CD4-positive, alpha-beta T cell (primary cell): ENCODE measurements at regions not wholly inside any gene's neighbourhood (a gene's known extent, or its start where the extent isn't known, plus 50 kb on each side); places are given as distances from the start of the nearest gene placed in this dataset.

ENCODE experiments used
- ATAC-seq: fragments of 200-7000 bp; cut with Tn5 transposase; one replicate; pipeline ENCODE4 v1.10.0; 2022; ENCODE audit warnings: mild to moderate bottlenecking; ENCODE audit not compliant: poor library complexity
- CTCF ChIA-PET: fragments of 350-600 bp; sonication (Branson Sonifier 250); formaldehyde crosslinking; loops from one replicate; lab custom pipeline; 2021; ENCODE audit warnings: antibody characterized with exemption, inconsistent platforms; lab: Charles Lee
- POLR2A ChIA-PET: fragments of 350-600 bp; sonication (Branson Sonifier 250); formaldehyde crosslinking; loops from one replicate; lab custom pipeline; 2021; ENCODE audit warnings: antibody characterized with exemption, inconsistent platforms; lab: Charles Lee
- DNase-seq, 14 experiments: peaks; one replicate each; pipeline ENCODE4 v3.0.0-alpha.2; 2013 to 2020; ENCODE audit warnings: mixed read lengths in 2 of 14
- H3K27ac ChIP-seq, 2 donors: one replicate each; pipeline versions ENCODE4 v1.5.1 to v1.7.0; 2013; ENCODE audit warnings: low read length in 2 of 2, low read depth in 1 of 2, mild to moderate bottlenecking in 1 of 2
- H3K27me3 ChIP-seq, 2 experiments: 1 replicate in 1 of 2; 2 replicates in 1 of 2; pipeline versions ENCODE4 v1.6.1 to v1.7.0; 2013; ENCODE audit warnings: low read length in 2 of 2, control low read depth in 1 of 2, mild to moderate bottlenecking in 1 of 2, moderate library complexity in 1 of 2; ENCODE audit not compliant: insufficient read depth in 2 of 2, control insufficient read depth in 1 of 2
- H3K36me3 ChIP-seq: one replicate; pipeline ENCODE4 v1.6.1; 2013; ENCODE audit warnings: low read length, control low read depth; ENCODE audit not compliant: insufficient read depth
- H3K4me1 ChIP-seq: one replicate; pipeline ENCODE4 v1.6.1; 2013; ENCODE audit warnings: low read length, control low read depth; ENCODE audit not compliant: insufficient read depth
- H3K4me3 ChIP-seq: one replicate; pipeline ENCODE4 v1.5.1; 2013; ENCODE audit warnings: mild to moderate bottlenecking, low read length, moderate library complexity
- H3K9me3 ChIP-seq, 2 experiments: 1 replicate in 1 of 2; 2 replicates in 1 of 2; pipeline versions ENCODE4 v1.6.1 to v1.7.0; 2013; ENCODE audit warnings: low read length in 2 of 2, mild to moderate bottlenecking in 2 of 2, control low read depth in 1 of 2, moderate library complexity in 1 of 2; ENCODE audit not compliant: control insufficient read depth in 1 of 2, insufficient read depth in 1 of 2
- H3K27ac Mint-ChIP-seq: one replicate; pipeline ENCODE4 v1.8.0; 2020; ENCODE audit warnings: mixed read lengths
- H3K27me3 Mint-ChIP-seq: one replicate; pipeline ENCODE4 v1.8.0; 2021; ENCODE audit warnings: mixed read lengths
- H3K36me3 Mint-ChIP-seq: one replicate; pipeline ENCODE4 v1.8.0; 2021; ENCODE audit warnings: low read depth, mixed read lengths
- H3K4me1 Mint-ChIP-seq: one replicate; pipeline ENCODE4 v1.8.0; 2021; ENCODE audit warnings: low read depth, mixed read lengths
- H3K4me3 Mint-ChIP-seq: one replicate; pipeline ENCODE4 v1.8.0; 2020; ENCODE audit warnings: mild to moderate bottlenecking, mixed read lengths
- H3K9me3 Mint-ChIP-seq: one replicate; pipeline ENCODE4 v1.8.0; 2020; ENCODE audit warnings: mixed read lengths
- intact Hi-C, 2 experiments: fragments of 100-400 bp; cut with DNase I in 1 of 2; cut with micrococcal nuclease in 1 of 2; formaldehyde crosslinking; loops; one replicate each; pipeline versions ENCODE4 v1.15.1 to v1.9.0; 2023 to 2025; cut with DNase I, micrococcal nuclease
- TF ChIP-seq, protein P1 (sequence below): fragments of 200-600 bp; IDR thresholded peaks from one replicate; pipeline ENCODE4 v1.8.0; 2022; ENCODE audit warnings: antibody characterized with exemption, mild to moderate bottlenecking

DNA sequence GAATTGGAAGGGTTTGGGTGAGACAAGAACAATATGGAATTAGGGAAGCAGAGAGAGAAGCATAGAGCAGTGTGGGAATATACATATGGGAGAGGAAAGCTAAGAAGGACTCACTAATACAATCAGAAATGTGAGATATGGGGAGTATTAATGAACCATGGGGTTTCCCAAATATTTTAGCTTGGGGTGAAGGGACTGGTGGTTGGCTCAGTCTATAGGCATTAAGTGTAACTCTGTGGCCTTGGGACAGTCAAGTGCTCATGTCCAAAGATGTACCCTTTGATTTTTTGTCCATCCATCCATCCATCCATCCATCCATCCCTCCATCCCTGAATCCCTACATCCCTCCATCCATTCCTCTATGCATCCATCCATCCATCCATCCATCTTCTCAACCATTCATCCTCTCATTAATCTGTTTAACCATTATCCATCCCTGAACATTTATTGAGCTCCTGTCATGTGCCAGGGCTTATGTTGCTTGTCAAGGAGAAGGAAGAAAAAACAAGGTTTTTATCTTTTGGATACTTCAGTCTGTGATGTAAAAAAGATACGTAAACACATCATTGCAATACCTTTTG lies 263.4 kb upstream of the CHD6 start:
- Histone ChIP-seq H3K4me3 (no peak overlapping the region), H3K27ac (no peak overlapping the region), H3K9me3 (no peaks in the 10 kb centered on the region), H3K36me3 (no peaks in the 10 kb centered on the region), H3K4me1 (no peaks in the 10 kb centered on the region), H3K27me3 (no peaks in the 10 kb centered on the region)
- H3K27ac Mint-ChIP-seq: no peak overlapping the region
- DNase-seq (no peak), ATAC-seq (no peak)
- POLR2A ChIA-PET: no interaction called here
- no peaks in the 10 kb centered on the region for H3K9me3 Mint-ChIP-seq
- no peaks in the 10 kb centered on the region for H3K36me3 Mint-ChIP-seq
- CTCF ChIA-PET: no interaction called here
- TF ChIP-seq, protein P1, sequence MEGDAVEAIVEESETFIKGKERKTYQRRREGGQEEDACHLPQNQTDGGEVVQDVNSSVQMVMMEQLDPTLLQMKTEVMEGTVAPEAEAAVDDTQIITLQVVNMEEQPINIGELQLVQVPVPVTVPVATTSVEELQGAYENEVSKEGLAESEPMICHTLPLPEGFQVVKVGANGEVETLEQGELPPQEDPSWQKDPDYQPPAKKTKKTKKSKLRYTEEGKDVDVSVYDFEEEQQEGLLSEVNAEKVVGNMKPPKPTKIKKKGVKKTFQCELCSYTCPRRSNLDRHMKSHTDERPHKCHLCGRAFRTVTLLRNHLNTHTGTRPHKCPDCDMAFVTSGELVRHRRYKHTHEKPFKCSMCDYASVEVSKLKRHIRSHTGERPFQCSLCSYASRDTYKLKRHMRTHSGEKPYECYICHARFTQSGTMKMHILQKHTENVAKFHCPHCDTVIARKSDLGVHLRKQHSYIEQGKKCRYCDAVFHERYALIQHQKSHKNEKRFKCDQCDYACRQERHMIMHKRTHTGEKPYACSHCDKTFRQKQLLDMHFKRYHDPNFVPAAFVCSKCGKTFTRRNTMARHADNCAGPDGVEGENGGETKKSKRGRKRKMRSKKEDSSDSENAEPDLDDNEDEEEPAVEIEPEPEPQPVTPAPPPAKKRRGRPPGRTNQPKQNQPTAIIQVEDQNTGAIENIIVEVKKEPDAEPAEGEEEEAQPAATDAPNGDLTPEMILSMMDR: no peak
- H3K4me3 Mint-ChIP-seq: no peak overlapping the region
- peaks cover 20% of the 10 kb centered on the region for H3K27me3 Mint-ChIP-seq
- intact Hi-C loops: no loop called here
- H3K4me1 Mint-ChIP-seq: no peaks in the 10 kb centered on the region

- Histone ChIP-seq H3K36me3 (no peaks in the 10 kb centered on the region), H3K4me3 (no peak overlapping the region), H3K9me3 (no peaks in the 10 kb centered on the region), H3K27ac (no peak overlapping the region), H3K27me3 (no peaks in the 10 kb centered on the region), H3K4me1 (no peaks in the 10 kb centered on the region)
- H3K36me3 Mint-ChIP-seq: no peaks in the 10 kb centered on the region
- H3K9me3 Mint-ChIP-seq: no peaks in the 10 kb centered on the region
- POLR2A ChIA-PET: no interaction called here
- DNase-seq: no peak
- ATAC-seq: no peak
- intact Hi-C loops: no loop called here
- TF ChIP-seq, protein P1: no peak
- CTCF ChIA-PET: no interaction called here
- H3K27ac Mint-ChIP-seq: no peak overlapping the region
- no peak overlapping the region for H3K4me3 Mint-ChIP-seq
- H3K4me1 Mint-ChIP-seq: no peaks in the 10 kb centered on the region
- H3K27me3 Mint-ChIP-seq: peaks cover 16% of the 10 kb centered on the region
These were observed 260.9 kb upstream of the CHD6 start for GRCh38 chr20:41879123-41879522.

- no peak for ATAC-seq
- intact Hi-C loops: no loop called here
- no peaks in the 10 kb centered on the region for H3K36me3 Mint-ChIP-seq
- H3K27ac ChIP-seq: no peak overlapping the region
- no peaks in the 10 kb centered on the region for H3K4me1 Mint-ChIP-seq
- no peaks in the 10 kb centered on the region for H3K27me3 ChIP-seq
- ChIA-PET CTCF (no interaction called here), POLR2A (no interaction called here)
- peaks cover 17% of the 10 kb centered on the region for H3K27me3 Mint-ChIP-seq
- DNase-seq: no peak
- H3K4me3 ChIP-seq: no peak overlapping the region
- H3K36me3 ChIP-seq: no peaks in the 10 kb centered on the region
- no peaks in the 10 kb centered on the region for H3K4me1 ChIP-seq
- TF ChIP-seq, protein P1: no peak
- H3K9me3 Mint-ChIP-seq: no peaks in the 10 kb centered on the region
- H3K9me3 ChIP-seq: no peaks in the 10 kb centered on the region
- H3K4me3 Mint-ChIP-seq: no peak overlapping the region
- no peak overlapping the region for H3K27ac Mint-ChIP-seq
These were observed 259.7 kb upstream of the CHD6 start for GRCh38 chr20:41877911-41878310.
